ENCODE measurements at regions not wholly inside any gene's neighbourhood (a gene's known extent, or its start where the extent isn't known, plus 50 kb on each side); places are given as distances from the start of the nearest gene placed in this dataset.

GRCh38 chr7:120114626-120115025 lies 158.3 kb upstream of the KCND2 start:
- Histone ChIP-seq H3K27ac (ENCODE audit: low read depth in 1 of 2, low read length in 2 of 2) (no peak overlapping the region), H3K9me3 (ENCODE audit: control insufficient read depth in 4 of 4, low read length in 3 of 4) (peaks cover 0 to 10% (median 0%) of the 10 kb centered on the region in 4 donors), H3K27me3 (ENCODE audit: control insufficient read depth in 4 of 4, insufficient read depth in 4 of 4, low read length in 3 of 4) (peaks cover 0 to 3% (median 0%) of the 10 kb centered on the region in 4 donors), H3K9ac (ENCODE audit: low read depth in 1 of 2, low read length in 2 of 2) (no peak overlapping the region), H3K4me1 (ENCODE audit: control insufficient read depth in 4 of 4, insufficient read depth in 4 of 4, low read length in 3 of 4) (no peaks in the 10 kb centered on the region), H3K36me3 (ENCODE audit: control insufficient read depth in 4 of 4, insufficient read depth in 3 of 4, low read depth in 1 of 4, low read length in 3 of 4) (no peaks in the 10 kb centered on the region), H3K4me3 (ENCODE audit: low read depth in 1 of 3, low read length in 3 of 3) (no peak overlapping the region)
- 69% methylated on average over 5 of the region's 5 CpGs for WGBS
- TF ChIP-seq ZBTB33 (IDR thresholded peaks at IDR 0.05) = no peak
- no peak for TF ChIP-seq RAD21 (IDR thresholded peaks at IDR 0.05)
- TF ChIP-seq JUND (IDR thresholded peaks at IDR 0.05) = no peak
- no peak for TF ChIP-seq REST (IDR thresholded peaks at IDR 0.05)
- no peak for TF ChIP-seq HNF4A (conservative IDR thresholded peaks at IDR 0.05)
- TF ChIP-seq EGR1 (IDR thresholded peaks at IDR 0.05; ENCODE audit: low read depth in 2 of 2) = no peak
- TF ChIP-seq RXRA (IDR thresholded peaks at IDR 0.05) = no peak
- TF ChIP-seq NR2F2 (IDR thresholded peaks at IDR 0.05) = no peak
- TF ChIP-seq ATF3 (IDR thresholded peaks at IDR 0.05) = no peak
- TF ChIP-seq HNF4G (IDR thresholded peaks at IDR 0.05) = no peak
- no peak for TF ChIP-seq FOXA2 (IDR thresholded peaks at IDR 0.05)
- DNase-seq (ENCODE audit: low spot score) = no peak

- no peak for TF ChIP-seq MAX (IDR thresholded peaks at IDR 0.05)
- no peak for TF ChIP-seq ATF3 (IDR thresholded peaks at IDR 0.05)
- no peak for TF ChIP-seq ZBTB33 (IDR thresholded peaks at IDR 0.05)
- no peak for TF ChIP-seq TAF1 (conservative IDR thresholded peaks at IDR 0.05)
- TF ChIP-seq GABPA (IDR thresholded peaks at IDR 0.05 in 1 of 2, conservative IDR thresholded peaks at IDR 0.05 in 1 of 2) = no peak
- no peak for TF ChIP-seq RAD21 (IDR thresholded peaks at IDR 0.05)
- no peak for TF ChIP-seq HNF4A (conservative IDR thresholded peaks at IDR 0.05)
- no peak for TF ChIP-seq CTCF (IDR thresholded peaks at IDR 0.05; ENCODE audit: low read depth, low read length, missing input control)
- TF ChIP-seq REST (IDR thresholded peaks at IDR 0.05) = no peak
- no peak for TF ChIP-seq EGR1 (IDR thresholded peaks at IDR 0.05; ENCODE audit: low read depth in 2 of 2)
- 62% methylated on average over 1 of the region's 1 CpG for WGBS
- H3K9ac ChIP-seq (ENCODE audit: low read depth in 1 of 2, low read length in 2 of 2) = no peak overlapping the region
- H3K4me3 ChIP-seq (ENCODE audit: low read depth in 1 of 3, low read length in 3 of 3) = no peak overlapping the region
- DNase-seq (ENCODE audit: low spot score) = no peak
- no peaks in the 10 kb centered on the region for H3K4me1 ChIP-seq (ENCODE audit: control insufficient read depth in 4 of 4, insufficient read depth in 4 of 4, low read length in 3 of 4)
- H3K27ac ChIP-seq (ENCODE audit: low read depth in 1 of 2, low read length in 2 of 2) = no peak overlapping the region
- H3K27me3 ChIP-seq (ENCODE audit: control insufficient read depth in 4 of 4, insufficient read depth in 4 of 4, low read length in 3 of 4) = no peaks in the 10 kb centered on the region
- no peaks in the 10 kb centered on the region for H3K9me3 ChIP-seq (ENCODE audit: control insufficient read depth in 4 of 4, low read length in 3 of 4)
- no peaks in the 10 kb centered on the region for H3K36me3 ChIP-seq (ENCODE audit: control insufficient read depth in 4 of 4, insufficient read depth in 3 of 4, low read depth in 1 of 4, low read length in 3 of 4)
Measured at GRCh38 chr7:120123528-120123927, 149.4 kb upstream of the KCND2 start.

Data from liver (tissue), 8 donors.